NCI-H69 (cell line): ENCODE measurements at regions not wholly inside any gene's neighbourhood (a gene's known extent, or its start where the extent isn't known, plus 50 kb on each side); places are given as distances from the start of the nearest gene placed in this dataset.

ENCODE experiments used
- DNase-seq: peaks from one replicate; lab custom pipeline; 2025; lab: John Stamatoyannopoulos, UW

DNA sequence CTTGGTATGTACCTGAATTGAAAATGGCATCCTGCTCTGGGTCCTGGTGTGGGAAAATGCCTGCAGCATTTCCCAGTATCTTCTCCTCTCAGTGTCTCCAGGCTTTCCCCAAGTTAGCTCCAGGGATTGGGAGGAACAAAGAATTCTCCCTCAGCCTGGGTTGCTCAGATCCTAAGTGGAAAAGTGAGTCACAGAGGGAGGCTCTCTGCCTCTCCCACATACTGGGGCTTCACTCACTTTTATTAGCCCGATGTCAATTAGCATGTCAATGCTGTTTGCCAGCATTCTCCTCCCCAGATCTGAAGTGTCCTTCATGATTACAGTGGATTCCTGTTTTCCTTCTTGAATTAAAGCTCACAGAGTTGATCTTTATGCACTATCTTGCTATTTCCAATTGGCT is 655.0 kb downstream of the EPHA3 start:
- no peak for DNase-seq

GRCh38 chr3:89783341-89783927 is 676.0 kb downstream of the EPHA3 start:
- peak; percentile 33 for DNase-seq

- DNase-seq = no peak
Observed at GRCh38 chr3:89787485-89787884, 680.1 kb downstream of the EPHA3 start.

GRCh38 chr3:89787979-89788378 is 680.6 kb downstream of the EPHA3 start:
- DNase-seq = no peak

- peak; percentile 55 for DNase-seq
Observed at GRCh38 chr3:89795506-89795905, 688.1 kb downstream of the EPHA3 start.

- DNase-seq = no peak
Observed at GRCh38 chr3:89802881-89803280, 695.5 kb downstream of the EPHA3 start.

DNA sequence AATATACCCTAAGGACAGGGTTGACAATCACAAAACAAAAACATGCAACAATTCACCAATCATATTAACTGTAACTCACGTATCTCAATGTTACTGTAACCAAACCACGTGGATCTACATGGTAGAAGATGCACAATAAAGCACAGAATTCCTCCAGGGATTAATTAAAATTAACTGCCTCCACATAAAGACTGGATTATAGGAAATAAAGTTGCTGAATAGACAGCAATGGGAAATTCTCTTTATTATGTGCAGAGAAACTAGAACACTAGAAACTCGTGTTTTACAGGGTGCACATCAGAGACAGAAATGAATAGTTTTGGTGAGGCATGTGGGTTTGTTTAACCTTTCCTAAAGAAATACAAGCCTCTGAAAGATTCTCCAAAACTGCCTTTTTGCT is 696.3 kb downstream of the EPHA3 start:
- DNase-seq = no peak

DNA sequence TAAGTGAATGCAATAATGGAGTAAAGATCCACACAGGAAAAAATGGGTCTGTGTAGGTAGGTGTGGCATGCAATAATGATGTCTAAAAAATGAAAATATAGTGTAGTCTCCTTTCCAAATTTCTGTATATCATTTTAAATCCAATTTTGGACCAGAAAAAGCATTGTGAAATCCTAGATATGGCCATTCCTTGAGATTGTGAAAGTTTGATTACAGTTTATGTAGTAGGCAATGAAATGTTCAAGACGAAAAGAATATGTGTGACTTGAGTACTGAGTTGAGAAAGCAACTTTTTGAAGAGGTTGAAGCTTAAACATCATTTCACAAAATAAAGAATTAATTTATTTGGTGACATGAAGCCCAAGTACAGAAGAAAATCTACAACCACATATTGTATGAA is 698.7 kb downstream of the EPHA3 start:
- DNase-seq = no peak

- no peak for DNase-seq
Observed at GRCh38 chr3:89808680-89809197, 701.3 kb downstream of the EPHA3 start.

GRCh38 chr3:89813500-89813899 is 706.1 kb downstream of the EPHA3 start:
- DNase-seq = no peak

- DNase-seq = no peak
Observed at GRCh38 chr3:89841041-89841440, 733.6 kb downstream of the EPHA3 start.

- DNase-seq = no peak
Observed at GRCh38 chr3:89845053-89845452, 737.6 kb downstream of the EPHA3 start.

GRCh38 chr3:89847955-89848354 is 740.5 kb downstream of the EPHA3 start:
- DNase-seq = no peak

GRCh38 chr3:89851974-89852621 is 744.7 kb downstream of the EPHA3 start:
- DNase-seq = peak; percentile 39

DNA sequence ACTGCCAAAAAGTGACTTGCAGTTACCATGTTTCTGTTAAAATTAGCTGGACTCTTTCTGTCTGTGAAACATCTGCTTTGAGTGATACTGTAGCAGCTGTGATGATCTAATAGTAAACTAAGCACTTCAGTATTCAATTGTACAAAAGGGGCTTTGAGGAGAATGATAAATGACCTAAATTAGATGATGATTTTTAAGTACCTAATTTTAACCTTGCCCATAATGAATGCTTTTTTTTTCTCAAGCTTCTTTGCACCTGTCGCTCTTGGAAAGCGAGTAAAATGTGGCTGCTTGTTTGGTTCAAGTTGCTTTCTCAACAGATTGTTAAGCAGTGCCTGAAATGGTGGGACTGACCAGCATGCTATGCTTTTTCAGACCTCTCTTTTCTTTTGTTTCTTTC is 752.3 kb downstream of the EPHA3 start:
- DNase-seq = peak; percentile 78

DNA sequence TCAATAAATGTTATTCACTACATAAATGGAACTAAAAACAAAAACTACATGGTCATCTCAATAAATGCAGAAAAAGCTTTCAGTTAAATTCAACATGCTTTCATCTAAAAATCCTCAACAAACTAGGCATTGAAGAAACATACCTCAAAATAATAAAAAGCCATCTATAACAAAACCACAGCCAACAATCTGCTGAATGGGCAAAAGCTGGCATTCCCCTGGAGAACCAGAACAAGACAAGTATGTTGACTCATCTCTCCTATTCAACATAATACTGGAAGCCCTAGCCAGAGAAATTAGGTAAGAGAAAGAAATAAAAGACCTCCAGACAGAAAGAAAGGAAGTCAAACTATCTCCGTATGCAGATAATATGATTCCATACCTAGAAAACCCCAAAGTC is 759.9 kb downstream of the EPHA3 start:
- no peak for DNase-seq

DNA sequence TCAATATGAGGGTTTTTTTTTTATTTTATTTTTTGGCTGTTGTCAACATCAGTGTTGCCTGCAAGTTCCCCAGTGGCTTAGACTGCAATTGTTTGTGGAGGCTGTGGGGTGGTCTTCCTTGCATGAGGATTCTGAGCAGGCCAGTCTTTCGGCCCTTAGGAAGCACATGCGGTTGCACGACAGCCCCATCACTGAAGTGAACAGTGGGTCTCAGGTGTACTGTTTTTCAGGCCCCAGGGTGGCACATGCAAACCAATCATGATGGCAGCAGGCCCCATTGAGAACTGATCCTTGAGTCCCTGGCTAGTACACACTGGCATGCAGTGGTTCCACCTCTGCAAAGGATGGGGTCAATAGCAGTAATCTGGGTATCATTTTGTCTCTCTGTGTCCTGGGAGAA is 768.7 kb downstream of the EPHA3 start:
- DNase-seq = no peak

- DNase-seq = no peak
Observed at GRCh38 chr3:89877230-89877629, 769.8 kb downstream of the EPHA3 start.

GRCh38 chr3:89889386-89889785 is 782.0 kb downstream of the EPHA3 start:
- DNase-seq = no peak

DNA sequence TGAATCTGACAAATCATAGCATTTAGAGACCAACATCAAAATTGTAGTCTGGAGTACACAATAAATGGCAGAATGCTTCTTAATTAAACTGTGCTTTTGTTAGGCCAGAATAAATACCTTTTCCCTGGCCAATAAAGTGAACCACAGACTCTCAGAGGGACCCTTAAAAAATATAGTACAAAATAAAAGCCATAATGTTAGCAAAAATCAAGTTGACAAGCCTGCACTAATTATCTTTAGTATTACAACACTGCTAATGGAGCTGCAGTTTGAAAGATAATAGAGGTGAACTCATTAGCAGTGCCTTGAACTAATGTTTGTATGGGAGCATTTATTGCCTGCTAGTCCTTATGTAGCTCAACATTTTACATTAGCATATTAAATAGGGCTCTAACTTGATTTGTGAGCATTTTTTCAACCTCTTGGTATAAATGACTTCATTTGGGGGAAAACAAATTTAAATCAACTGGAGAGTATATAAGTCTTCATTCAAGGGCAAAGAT is 801.3 kb downstream of the EPHA3 start:
- peak; percentile 68 for DNase-seq

DNA sequence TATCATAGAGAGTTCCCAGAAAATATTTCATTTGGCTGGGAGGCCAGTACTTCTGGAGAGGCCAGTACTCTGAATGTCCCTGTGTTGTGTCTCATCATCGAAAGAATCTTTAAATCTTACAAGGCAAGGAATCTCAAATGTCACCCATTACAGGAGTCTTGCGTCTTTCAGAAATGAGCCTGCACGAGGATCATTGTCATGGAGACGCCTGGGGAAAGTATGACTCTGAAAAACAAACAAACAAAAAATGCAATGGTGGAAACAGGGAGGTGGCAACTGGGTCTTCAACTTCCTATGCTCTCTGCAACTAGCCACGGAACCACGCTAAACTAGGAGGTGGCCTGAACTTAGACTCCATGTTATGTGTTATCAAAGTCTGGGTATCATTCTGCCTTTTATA is 804.6 kb downstream of the EPHA3 start:
- no peak for DNase-seq

DNA sequence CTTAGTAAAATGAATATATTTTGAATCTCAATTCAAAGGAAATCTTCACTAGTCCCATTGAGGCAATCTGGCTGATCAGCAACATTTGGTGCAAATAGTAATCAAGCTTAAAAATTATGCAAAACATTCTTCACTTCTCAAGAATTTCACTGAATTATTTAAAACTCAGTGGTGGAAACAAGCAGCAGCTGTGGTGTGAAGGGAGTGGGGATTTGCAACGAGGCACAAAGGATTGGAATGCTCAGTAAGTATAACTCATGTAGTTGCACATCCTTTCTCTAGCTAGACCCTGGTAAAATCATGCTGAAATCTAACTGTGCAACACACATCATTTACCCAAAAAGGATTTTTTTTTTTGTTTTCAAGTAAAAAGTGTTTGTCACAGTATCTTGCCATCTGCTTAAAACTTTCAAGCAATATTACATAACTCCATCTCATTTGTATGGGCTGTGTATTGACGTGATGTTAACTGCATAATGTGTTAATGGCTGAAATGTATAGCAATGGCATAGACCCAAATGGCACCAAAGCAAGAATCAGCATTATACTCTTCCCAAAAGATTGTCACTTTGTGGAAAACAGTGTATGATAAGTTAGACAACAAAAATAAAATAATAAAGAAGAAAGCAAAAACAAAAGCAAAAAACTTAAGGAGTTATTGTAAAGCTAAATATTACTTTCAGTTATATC is 816.6 kb downstream of the EPHA3 start:
- DNase-seq = no peak

DNA sequence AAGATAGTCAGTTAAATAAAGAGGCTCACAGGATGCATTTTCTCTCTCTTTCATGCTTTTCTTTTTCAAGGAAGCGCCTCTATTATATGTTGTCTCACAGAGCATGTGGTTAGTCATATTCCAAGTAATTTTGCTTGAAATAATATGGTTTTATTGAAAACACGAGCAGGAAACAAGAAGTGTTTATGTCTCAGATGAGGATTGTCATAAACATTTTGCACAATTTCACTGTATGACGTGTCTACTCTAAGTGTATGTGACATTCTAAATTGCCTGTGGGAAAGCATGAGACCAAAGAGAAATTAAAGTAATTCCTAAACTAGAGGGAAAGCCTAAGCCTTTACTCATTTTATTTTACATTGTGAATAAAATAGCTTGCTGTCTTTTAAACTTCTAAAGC is 818.6 kb downstream of the EPHA3 start:
- no peak for DNase-seq
